ENCODE measurements at regions not wholly inside any gene's neighbourhood (a gene's known extent, or its start where the extent isn't known, plus 50 kb on each side); places are given as distances from the start of the nearest gene placed in this dataset.

DNA sequence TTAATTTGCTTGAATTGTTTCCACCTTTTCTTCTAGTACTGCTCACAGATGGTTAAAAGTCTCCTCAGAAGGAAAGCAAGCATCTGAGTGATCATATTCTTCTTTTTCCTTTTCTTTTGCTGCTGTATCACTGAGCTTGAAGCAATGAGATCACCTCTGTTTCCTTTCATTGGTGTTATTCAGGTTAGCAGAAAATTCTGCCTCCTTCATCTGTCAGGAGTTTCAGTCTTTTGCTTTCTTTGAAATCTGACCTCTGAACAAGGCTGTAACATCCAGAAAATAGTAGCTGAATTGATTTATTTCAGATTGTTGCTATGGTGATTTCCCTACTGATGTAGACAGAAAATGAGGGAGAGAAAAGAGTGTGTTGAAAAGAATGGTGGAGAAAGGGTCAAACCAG is 343.0 kb downstream of the MFSD1 start (continued):
- TF ChIP-seq USF2 (IDR thresholded peaks at IDR 0.05; ENCODE audit: borderline replicate concordance, low read depth, low read length): no peak
- TF ChIP-seq, protein P1, sequence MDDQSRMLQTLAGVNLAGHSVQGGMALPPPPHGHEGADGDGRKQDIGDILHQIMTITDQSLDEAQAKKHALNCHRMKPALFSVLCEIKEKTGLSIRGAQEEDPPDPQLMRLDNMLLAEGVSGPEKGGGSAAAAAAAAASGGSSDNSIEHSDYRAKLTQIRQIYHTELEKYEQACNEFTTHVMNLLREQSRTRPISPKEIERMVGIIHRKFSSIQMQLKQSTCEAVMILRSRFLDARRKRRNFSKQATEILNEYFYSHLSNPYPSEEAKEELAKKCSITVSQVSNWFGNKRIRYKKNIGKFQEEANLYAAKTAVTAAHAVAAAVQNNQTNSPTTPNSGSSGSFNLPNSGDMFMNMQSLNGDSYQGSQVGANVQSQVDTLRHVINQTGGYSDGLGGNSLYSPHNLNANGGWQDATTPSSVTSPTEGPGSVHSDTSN (IDR thresholded peaks at IDR 0.05): no peak
- TF ChIP-seq RXRA (IDR thresholded peaks at IDR 0.05; ENCODE audit: borderline replicate concordance, low read depth): no peak
- TF ChIP-seq, protein P2, sequence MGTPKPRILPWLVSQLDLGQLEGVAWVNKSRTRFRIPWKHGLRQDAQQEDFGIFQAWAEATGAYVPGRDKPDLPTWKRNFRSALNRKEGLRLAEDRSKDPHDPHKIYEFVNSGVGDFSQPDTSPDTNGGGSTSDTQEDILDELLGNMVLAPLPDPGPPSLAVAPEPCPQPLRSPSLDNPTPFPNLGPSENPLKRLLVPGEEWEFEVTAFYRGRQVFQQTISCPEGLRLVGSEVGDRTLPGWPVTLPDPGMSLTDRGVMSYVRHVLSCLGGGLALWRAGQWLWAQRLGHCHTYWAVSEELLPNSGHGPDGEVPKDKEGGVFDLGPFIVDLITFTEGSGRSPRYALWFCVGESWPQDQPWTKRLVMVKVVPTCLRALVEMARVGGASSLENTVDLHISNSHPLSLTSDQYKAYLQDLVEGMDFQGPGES (IDR thresholded peaks at IDR 0.05; ENCODE audit: low read depth, low read length): no peak

DNA sequence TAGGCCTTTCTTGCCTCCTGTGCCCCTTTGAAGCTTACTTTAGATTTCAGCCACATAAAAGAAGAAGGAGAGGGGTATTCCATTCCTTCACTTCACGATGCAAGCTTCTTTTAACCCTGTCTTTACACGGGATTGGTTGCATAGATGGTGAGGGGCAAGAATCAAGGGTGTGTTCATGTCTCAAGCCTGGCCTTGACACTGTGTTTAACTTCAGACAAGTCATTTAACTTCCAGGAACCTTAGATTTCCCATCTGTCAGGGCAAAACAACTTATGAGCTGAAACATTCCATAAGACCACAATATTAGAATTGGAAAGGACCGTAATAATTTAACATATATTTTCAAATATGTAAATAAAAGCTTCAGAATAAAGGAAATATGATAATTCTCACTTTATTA is 344.5 kb downstream of the MFSD1 start:
- ChIA-PET CTCF (interaction anchor here (1.2 to 1.3 kb wide), 2 partner anchors 55 to 289 kb away, joined by 4 read pairs; no protein-coding TSS in a partner anchor), POLR2A (no interaction called here)
- Histone ChIP-seq H3F3A (replicated peaks; ENCODE audit: insufficient read depth) (no peaks in the 10 kb centered on the region), H3K79me2 (ENCODE audit: insufficient read depth) (no peaks in the 10 kb centered on the region), H3K4me2 (no peak overlapping the region), H3K4me3 (ENCODE audit: low read depth in 2 of 2, low read length in 1 of 2) (no peak overlapping the region), H3K36me3 (replicated peaks in 1 of 2; ENCODE audit: control insufficient read depth in 1 of 2, insufficient read depth in 2 of 2, low read length in 1 of 2) (no peaks in the 10 kb centered on the region), H2AFZ (ENCODE audit: low read depth) (no peak overlapping the region), H3K4me1 (ENCODE audit: control insufficient read depth in 1 of 2, insufficient read depth in 2 of 2, low read depth in 1 of 2, low read length in 1 of 2) (0 out of 4 replicates have a peak, but pooled peaks cover 0 to 6% of the 10 kb centered on the region in 2 experiments), H3K27me3 (ENCODE audit: insufficient read depth) (no peaks in the 10 kb centered on the region), H3K9me2 (no peaks in the 10 kb centered on the region), H3K9ac (no peak overlapping the region), H3K27ac (ENCODE audit: low read depth in 2 of 2, low read length in 1 of 2) (no peak overlapping the region), H3K9me3 (no peaks in the 10 kb centered on the region), H4K20me1 (ENCODE audit: insufficient read depth) (no peaks in the 10 kb centered on the region)
- 82% methylated on average over 3 of the region's 3 CpGs for WGBS (ENCODE audit: low lambda C conversion rate)
- no peak for DNase-seq
- TF ChIP-seq CTCF (IDR thresholded peaks at IDR 0.05): no peak
- no peak for TF ChIP-seq MEF2A (IDR thresholded peaks at IDR 0.05; ENCODE audit: borderline replicate concordance, low read depth)
- TF ChIP-seq, protein P3, sequence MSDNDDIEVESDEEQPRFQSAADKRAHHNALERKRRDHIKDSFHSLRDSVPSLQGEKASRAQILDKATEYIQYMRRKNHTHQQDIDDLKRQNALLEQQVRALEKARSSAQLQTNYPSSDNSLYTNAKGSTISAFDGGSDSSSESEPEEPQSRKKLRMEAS (IDR thresholded peaks at IDR 0.05; ENCODE audit: low read depth): no peak
- no peak for TF ChIP-seq TAF1 (IDR thresholded peaks at IDR 0.05; ENCODE audit: borderline replicate concordance, low read depth, low read length)
- TF ChIP-seq, protein P4, sequence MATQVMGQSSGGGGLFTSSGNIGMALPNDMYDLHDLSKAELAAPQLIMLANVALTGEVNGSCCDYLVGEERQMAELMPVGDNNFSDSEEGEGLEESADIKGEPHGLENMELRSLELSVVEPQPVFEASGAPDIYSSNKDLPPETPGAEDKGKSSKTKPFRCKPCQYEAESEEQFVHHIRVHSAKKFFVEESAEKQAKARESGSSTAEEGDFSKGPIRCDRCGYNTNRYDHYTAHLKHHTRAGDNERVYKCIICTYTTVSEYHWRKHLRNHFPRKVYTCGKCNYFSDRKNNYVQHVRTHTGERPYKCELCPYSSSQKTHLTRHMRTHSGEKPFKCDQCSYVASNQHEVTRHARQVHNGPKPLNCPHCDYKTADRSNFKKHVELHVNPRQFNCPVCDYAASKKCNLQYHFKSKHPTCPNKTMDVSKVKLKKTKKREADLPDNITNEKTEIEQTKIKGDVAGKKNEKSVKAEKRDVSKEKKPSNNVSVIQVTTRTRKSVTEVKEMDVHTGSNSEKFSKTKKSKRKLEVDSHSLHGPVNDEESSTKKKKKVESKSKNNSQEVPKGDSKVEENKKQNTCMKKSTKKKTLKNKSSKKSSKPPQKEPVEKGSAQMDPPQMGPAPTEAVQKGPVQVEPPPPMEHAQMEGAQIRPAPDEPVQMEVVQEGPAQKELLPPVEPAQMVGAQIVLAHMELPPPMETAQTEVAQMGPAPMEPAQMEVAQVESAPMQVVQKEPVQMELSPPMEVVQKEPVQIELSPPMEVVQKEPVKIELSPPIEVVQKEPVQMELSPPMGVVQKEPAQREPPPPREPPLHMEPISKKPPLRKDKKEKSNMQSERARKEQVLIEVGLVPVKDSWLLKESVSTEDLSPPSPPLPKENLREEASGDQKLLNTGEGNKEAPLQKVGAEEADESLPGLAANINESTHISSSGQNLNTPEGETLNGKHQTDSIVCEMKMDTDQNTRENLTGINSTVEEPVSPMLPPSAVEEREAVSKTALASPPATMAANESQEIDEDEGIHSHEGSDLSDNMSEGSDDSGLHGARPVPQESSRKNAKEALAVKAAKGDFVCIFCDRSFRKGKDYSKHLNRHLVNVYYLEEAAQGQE (IDR thresholded peaks at IDR 0.05; ENCODE audit: low read depth, low read length): no peak
- no peak for TF ChIP-seq NRF1 (IDR thresholded peaks at IDR 0.05; ENCODE audit: low read depth, low read length)
- TF ChIP-seq GATA2 (CRISPR knock-in tag; IDR thresholded peaks at IDR 0.05): no peak
- TF ChIP-seq RAD21 (IDR thresholded peaks at IDR 0.05; ENCODE audit: low read length): no peak
- no peak for TF ChIP-seq NFIC (IDR thresholded peaks at IDR 0.05; ENCODE audit: borderline replicate concordance)
- TF ChIP-seq, protein P2 (IDR thresholded peaks at IDR 0.05; ENCODE audit: low read depth, low read length): no peak
- no peak for TF ChIP-seq YY1 (IDR thresholded peaks at IDR 0.05; ENCODE audit: low read depth)
- TF ChIP-seq, protein P5, sequence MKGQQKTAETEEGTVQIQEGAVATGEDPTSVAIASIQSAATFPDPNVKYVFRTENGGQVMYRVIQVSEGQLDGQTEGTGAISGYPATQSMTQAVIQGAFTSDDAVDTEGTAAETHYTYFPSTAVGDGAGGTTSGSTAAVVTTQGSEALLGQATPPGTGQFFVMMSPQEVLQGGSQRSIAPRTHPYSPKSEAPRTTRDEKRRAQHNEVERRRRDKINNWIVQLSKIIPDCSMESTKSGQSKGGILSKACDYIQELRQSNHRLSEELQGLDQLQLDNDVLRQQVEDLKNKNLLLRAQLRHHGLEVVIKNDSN (IDR thresholded peaks at IDR 0.05; ENCODE audit: borderline replicate concordance, low read depth): no peak
- TF ChIP-seq JUND (IDR thresholded peaks at IDR 0.05): no peak
- no peak for TF ChIP-seq FOSL2 (IDR thresholded peaks at IDR 0.05; ENCODE audit: borderline replicate concordance, low read depth)
- no peak for TF ChIP-seq CHD2 (IDR thresholded peaks at IDR 0.05; ENCODE audit: low read length, partially characterized antibody)
- no peak for TF ChIP-seq POLR2AphosphoS5 (IDR thresholded peaks at IDR 0.05; ENCODE audit: low read depth, low read length)
- TF ChIP-seq FOXJ3 (CRISPR knock-in tag; IDR thresholded peaks at IDR 0.05): no peak
